HEK293T (cell line): ENCODE measurements at regions not wholly inside any gene's neighbourhood (a gene's known extent, or its start where the extent isn't known, plus 50 kb on each side); places are given as distances from the start of the nearest gene placed in this dataset.

Source experiments
- CTBP1 ChIP-seq: fragments of 450-650 bp; IDR thresholded peaks from 2 replicates; pipeline ENCODE4 v1.6.1; 2016; ENCODE audit warnings: borderline replicate concordance
- ELF4 ChIP-seq: fragments of 450-650 bp; IDR thresholded peaks from 2 replicates; pipeline ENCODE4 v1.6.1; 2017; ENCODE audit warnings: antibody characterized with exemption
- FOXA1 ChIP-seq: fragments of 450-650 bp; IDR thresholded peaks from 2 replicates; pipeline ENCODE4 v1.6.1; 2016; ENCODE audit warnings: mild to moderate bottlenecking
- FOXK2 ChIP-seq: fragments of 450-650 bp; IDR thresholded peaks from 2 replicates; pipeline ENCODE4 v1.6.1; 2016; ENCODE audit warnings: mild to moderate bottlenecking
- FOXM1 ChIP-seq: fragments of 450-650 bp; IDR thresholded peaks from 2 replicates; pipeline ENCODE4 v1.6.1; 2017; ENCODE audit warnings: mild to moderate bottlenecking, borderline replicate concordance
- HDGF ChIP-seq: fragments of 450-650 bp; IDR thresholded peaks from 2 replicates; pipeline ENCODE4 v1.6.1; 2017; ENCODE audit warnings: antibody characterized with exemption, borderline replicate concordance
- L3MBTL2 ChIP-seq: fragments of 450-650 bp; conservative IDR thresholded peaks from 2 replicates; pipeline ENCODE4 v1.6.1; 2016; ENCODE audit warnings: mild to moderate bottlenecking
- NFRKB ChIP-seq: fragments of 450-650 bp; IDR thresholded peaks from 2 replicates; pipeline ENCODE4 v1.6.1; 2016; ENCODE audit warnings: mild to moderate bottlenecking, moderate library complexity
- SP1 ChIP-seq: fragments of 450-650 bp; IDR thresholded peaks from 2 replicates; pipeline ENCODE4 v1.6.1; 2017
- SUZ12 ChIP-seq: fragments of 450-650 bp; IDR thresholded peaks from 2 replicates; pipeline ENCODE4 v1.6.1; 2016; ENCODE audit warnings: mild to moderate bottlenecking
- ZNF384 ChIP-seq: fragments of 450-650 bp; IDR thresholded peaks from 2 replicates; pipeline ENCODE4 v1.6.1; 2016
- TF ChIP-seq, protein P1 (sequence below): fragments of 450-650 bp; IDR thresholded peaks from 2 replicates; pipeline ENCODE4 v1.6.1; 2016

DNA sequence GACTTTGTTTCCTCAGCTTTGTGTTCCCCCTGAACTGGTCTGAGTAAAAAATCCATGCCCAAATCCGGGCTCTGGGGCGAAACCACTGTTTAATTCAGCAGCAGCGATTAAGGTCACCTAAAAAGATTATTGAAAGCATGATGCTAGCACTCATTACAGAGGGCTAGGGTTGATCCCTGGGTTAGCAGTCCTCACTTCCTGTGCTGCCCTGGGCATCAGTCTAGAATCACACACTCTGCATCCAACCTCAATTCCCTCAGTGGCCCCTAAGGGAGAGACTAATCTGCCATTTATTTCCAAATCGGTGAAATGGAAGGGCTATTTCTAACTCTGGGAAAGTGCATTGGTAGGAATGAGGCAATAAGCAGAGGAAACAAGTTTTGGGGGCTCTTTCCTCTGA, 107.2 kb downstream of the BTG1 start:
- TF ChIP-seq CTBP1, result no peak
- no peak for TF ChIP-seq FOXA1
- no peak for TF ChIP-seq FOXK2
- TF ChIP-seq FOXM1, result no peak
- no peak for TF ChIP-seq NFRKB
- no peak for TF ChIP-seq SUZ12
- no peak for TF ChIP-seq HDGF
- TF ChIP-seq, protein P1, sequence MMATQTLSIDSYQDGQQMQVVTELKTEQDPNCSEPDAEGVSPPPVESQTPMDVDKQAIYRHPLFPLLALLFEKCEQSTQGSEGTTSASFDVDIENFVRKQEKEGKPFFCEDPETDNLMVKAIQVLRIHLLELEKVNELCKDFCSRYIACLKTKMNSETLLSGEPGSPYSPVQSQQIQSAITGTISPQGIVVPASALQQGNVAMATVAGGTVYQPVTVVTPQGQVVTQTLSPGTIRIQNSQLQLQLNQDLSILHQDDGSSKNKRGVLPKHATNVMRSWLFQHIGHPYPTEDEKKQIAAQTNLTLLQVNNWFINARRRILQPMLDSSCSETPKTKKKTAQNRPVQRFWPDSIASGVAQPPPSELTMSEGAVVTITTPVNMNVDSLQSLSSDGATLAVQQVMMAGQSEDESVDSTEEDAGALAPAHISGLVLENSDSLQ, result no peak
- TF ChIP-seq ELF4, result no peak
- TF ChIP-seq SP1, result no peak
- TF ChIP-seq L3MBTL2, result no peak
- no peak for TF ChIP-seq ZNF384
